ENCODE measurements at regions not wholly inside any gene's neighbourhood (a gene's known extent, or its start where the extent isn't known, plus 50 kb on each side); places are given as distances from the start of the nearest gene placed in this dataset.

DNA sequence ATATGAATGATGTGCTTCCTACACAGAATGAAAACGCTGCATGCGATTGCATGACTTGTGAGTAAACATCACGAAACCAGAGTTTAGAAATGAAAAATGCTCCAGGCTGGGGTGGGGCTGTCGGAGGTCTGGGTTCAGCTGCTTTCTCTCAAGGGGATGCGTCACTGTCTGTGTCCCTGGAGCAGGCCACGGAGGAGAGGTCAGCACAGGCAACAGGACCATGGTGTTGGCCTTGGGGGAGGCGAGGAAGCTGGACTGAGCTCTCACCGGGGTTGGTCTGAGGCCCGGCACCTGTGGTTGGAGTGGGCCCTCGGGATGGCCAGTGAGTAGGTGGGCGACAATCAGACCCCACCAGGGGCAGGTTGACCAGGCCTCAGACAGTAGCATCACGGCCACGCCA lies 89.0 kb upstream of the TMEM18 start:
- H3K4me1 ChIP-seq = no peaks in the 10 kb centered on the region
- DNase-seq = no peak
- intact Hi-C loops (cut with DNase I) = no loop called here
- no peak for ATAC-seq
- no peaks in the 10 kb centered on the region for H3K36me3 ChIP-seq (replicated peaks in 1 of 2; ENCODE audit: insufficient read depth in 1 of 2, low read depth in 2 of 2)
- no peak overlapping the region for H3K4me3 ChIP-seq
- 74 to 80% methylated on average over 11 to 13 of the region's 13 CpGs for WGBS, 2 donors
- no peaks in the 10 kb centered on the region for H3K27me3 ChIP-seq
- TF ChIP-seq POLR2A (IDR thresholded peaks at IDR 0.05) = no peak
- TF ChIP-seq, protein P1, sequence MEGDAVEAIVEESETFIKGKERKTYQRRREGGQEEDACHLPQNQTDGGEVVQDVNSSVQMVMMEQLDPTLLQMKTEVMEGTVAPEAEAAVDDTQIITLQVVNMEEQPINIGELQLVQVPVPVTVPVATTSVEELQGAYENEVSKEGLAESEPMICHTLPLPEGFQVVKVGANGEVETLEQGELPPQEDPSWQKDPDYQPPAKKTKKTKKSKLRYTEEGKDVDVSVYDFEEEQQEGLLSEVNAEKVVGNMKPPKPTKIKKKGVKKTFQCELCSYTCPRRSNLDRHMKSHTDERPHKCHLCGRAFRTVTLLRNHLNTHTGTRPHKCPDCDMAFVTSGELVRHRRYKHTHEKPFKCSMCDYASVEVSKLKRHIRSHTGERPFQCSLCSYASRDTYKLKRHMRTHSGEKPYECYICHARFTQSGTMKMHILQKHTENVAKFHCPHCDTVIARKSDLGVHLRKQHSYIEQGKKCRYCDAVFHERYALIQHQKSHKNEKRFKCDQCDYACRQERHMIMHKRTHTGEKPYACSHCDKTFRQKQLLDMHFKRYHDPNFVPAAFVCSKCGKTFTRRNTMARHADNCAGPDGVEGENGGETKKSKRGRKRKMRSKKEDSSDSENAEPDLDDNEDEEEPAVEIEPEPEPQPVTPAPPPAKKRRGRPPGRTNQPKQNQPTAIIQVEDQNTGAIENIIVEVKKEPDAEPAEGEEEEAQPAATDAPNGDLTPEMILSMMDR (IDR thresholded peaks at IDR 0.05) = no peak
- H3K27ac ChIP-seq = no peak overlapping the region
- no peaks in the 10 kb centered on the region for H3K9me3 ChIP-seq

DNA sequence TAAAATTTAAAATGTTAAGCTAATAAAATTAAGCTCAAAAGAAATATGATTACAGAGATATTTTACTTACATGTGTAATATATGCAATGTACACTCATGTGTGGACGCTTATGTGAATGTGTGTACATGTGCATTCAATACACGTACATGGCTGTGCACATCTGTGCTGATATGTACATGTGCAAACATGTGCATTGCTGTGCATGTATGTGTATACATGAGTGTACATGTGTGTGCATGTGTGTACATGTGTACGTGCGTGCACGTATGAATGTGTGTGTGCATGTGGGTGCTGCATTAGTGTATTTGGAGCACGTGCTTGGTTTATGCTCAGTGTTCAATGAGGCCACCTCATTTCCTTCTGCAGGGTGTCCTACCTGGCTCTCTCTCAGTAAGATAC lies 88.2 kb upstream of the TMEM18 start:
- no peaks in the 10 kb centered on the region for H3K9me3 ChIP-seq
- no peaks in the 10 kb centered on the region for H3K4me1 ChIP-seq
- WGBS, 2 donors = 91 to 93% methylated on average over 6 of the region's 6 CpGs
- no peak overlapping the region for H3K27ac ChIP-seq
- H3K36me3 ChIP-seq (replicated peaks in 1 of 2; ENCODE audit: insufficient read depth in 1 of 2, low read depth in 2 of 2) = no peaks in the 10 kb centered on the region
- DNase-seq (no peak), ATAC-seq (no peak)
- no peak overlapping the region for H3K4me3 ChIP-seq
- TF ChIP-seq, protein P1 (IDR thresholded peaks at IDR 0.05) = no peak
- no peak for TF ChIP-seq POLR2A (IDR thresholded peaks at IDR 0.05)
- no peaks in the 10 kb centered on the region for H3K27me3 ChIP-seq
- intact Hi-C loops (cut with DNase I) = no loop called here

DNA sequence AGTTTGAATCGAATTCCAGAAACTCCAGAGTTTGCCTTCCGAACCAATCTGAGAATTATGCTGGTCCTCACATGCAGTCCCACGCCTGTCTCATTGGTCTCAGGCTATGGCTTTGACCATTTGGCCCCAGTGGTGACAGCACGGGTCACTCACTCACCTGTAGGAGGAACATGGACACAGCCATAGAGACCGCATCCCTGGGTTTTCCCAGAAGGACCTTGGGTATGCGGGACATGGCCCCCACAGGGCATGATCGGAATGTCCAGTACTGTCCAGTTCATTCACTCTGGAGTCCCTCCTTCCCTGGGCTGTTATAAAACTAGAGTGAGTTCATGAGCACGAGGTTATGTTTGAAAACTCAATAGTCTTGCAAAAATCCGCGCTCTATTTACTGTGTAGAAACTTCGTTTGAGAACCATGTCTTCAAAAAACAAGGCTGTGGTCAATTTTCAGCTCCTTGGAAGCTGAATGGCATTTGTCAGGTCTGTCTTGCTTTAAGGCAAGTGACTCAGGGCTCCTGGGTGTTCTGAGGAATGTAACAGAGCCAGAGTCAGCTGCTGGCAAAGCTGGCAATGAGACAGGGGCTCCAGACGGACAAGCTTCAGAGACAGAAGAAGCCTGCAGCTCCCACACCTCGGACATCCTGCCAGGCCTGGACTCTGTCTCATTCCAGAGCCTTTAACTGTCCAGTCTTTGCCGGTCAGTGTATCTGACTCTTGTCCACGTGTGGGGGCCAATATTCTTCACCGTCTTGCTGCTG lies 86.7 kb upstream of the TMEM18 start:
- intact Hi-C loops (cut with DNase I) = no loop called here
- Histone ChIP-seq H3K4me1 (no peaks in the 10 kb centered on the region), H3K9me3 (no peaks in the 10 kb centered on the region), H3K36me3 (replicated peaks in 1 of 2; ENCODE audit: insufficient read depth in 1 of 2, low read depth in 2 of 2) (no peaks in the 10 kb centered on the region), H3K4me3 (no peak overlapping the region), H3K27ac (no peak overlapping the region), H3K27me3 (no peaks in the 10 kb centered on the region)
- no peak for DNase-seq
- WGBS, 2 donors = 65 to 68% methylated on average over 16 of the region's 16 CpGs
- ATAC-seq = no peak
- TF ChIP-seq, protein P1 (IDR thresholded peaks at IDR 0.05) = no peak
- TF ChIP-seq POLR2A (IDR thresholded peaks at IDR 0.05) = no peak

DNA sequence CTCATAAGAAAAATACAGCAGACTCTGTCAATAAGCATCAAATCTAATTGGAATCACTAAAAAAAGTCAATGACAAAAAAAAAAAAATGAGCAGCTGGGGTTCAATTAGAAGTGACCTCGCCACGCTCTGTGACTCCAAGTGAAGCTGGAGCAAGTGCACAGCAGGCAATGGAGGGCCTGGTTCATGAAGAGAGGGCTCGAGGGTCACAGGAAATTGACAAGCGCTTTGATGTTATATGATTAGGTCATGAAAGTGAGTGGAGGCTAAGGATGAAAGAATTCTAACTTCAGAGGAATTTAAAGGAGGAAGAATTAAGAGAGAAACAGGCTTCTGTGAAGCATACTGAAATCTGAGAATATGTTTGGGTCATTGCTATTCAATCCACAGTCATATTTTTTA lies 85.4 kb upstream of the TMEM18 start:
- no peak overlapping the region for H3K4me3 ChIP-seq
- WGBS, 2 donors = 69 to 85% methylated on average over 4 of the region's 4 CpGs
- H3K4me1 ChIP-seq = no peaks in the 10 kb centered on the region
- no peak for DNase-seq
- ATAC-seq = no peak
- no peak overlapping the region for H3K27ac ChIP-seq
- no peaks in the 10 kb centered on the region for H3K36me3 ChIP-seq (replicated peaks in 1 of 2; ENCODE audit: insufficient read depth in 1 of 2, low read depth in 2 of 2)
- no peaks in the 10 kb centered on the region for H3K9me3 ChIP-seq
- H3K27me3 ChIP-seq = no peaks in the 10 kb centered on the region
- TF ChIP-seq, protein P1 (IDR thresholded peaks at IDR 0.05) = no peak
- TF ChIP-seq POLR2A (IDR thresholded peaks at IDR 0.05) = no peak
- intact Hi-C loops (cut with DNase I) = no loop called here

DNA sequence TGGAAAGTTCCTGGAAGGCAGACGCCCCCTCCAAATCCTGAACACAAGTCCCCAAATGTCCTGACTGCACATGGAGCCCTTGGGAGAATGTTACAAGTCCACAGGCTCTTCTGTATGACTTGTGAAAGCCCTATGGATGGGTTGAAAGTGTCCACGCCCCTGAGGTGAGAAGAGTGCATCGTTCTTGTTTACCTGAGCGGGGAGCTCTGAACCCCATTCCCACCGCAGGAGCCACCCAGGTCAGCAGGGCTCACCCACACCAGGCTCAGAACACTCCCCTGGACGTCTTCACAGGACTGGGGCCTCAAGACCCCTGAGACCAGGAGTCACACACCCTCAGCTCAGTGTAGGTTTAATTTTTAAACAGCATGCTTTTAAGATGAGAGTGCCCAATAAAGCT lies 84.2 kb upstream of the TMEM18 start:
- no peak for TF ChIP-seq POLR2A (IDR thresholded peaks at IDR 0.05)
- TF ChIP-seq, protein P1 (IDR thresholded peaks at IDR 0.05) = no peak
- H3K27ac ChIP-seq = no peak overlapping the region
- no peaks in the 10 kb centered on the region for H3K4me1 ChIP-seq
- H3K9me3 ChIP-seq = no peaks in the 10 kb centered on the region
- H3K4me3 ChIP-seq = no peak overlapping the region
- intact Hi-C loops (cut with DNase I) = no loop called here
- ATAC-seq (no peak), DNase-seq (no peak)
- no peaks in the 10 kb centered on the region for H3K36me3 ChIP-seq (replicated peaks in 1 of 2; ENCODE audit: insufficient read depth in 1 of 2, low read depth in 2 of 2)
- H3K27me3 ChIP-seq = no peaks in the 10 kb centered on the region
- WGBS, 2 donors = 57 to 60% methylated on average over 6 of the region's 6 CpGs
